Stimulated activated CD4-positive, alpha-beta T cell treated with anti-CD3 and anti-CD28 coated beads, Interleukin-2, amount 100 ng/mL, for 4 hours (primary cell): ENCODE measurements at regions not wholly inside any gene's neighbourhood (a gene's known extent, or its start where the extent isn't known, plus 50 kb on each side); places are given as distances from the start of the nearest gene placed in this dataset.
"Not testable (repeated sequence)": the region's sequence is repeated elsewhere in the genome, so short reads cannot be mapped to it uniquely, and the experiment has no call there.

Experiments
- DNase-seq: peaks from one replicate; pipeline ENCODE4 v3.0.0-alpha.2; 2020; ENCODE audit warnings: low read depth

GRCh38 chr2:8252997-8253694 is 428.7 kb upstream of the ID2 start:
- no peak for DNase-seq

- no peak for DNase-seq
Measured at GRCh38 chr2:8253781-8254180, 428.1 kb upstream of the ID2 start.

DNA sequence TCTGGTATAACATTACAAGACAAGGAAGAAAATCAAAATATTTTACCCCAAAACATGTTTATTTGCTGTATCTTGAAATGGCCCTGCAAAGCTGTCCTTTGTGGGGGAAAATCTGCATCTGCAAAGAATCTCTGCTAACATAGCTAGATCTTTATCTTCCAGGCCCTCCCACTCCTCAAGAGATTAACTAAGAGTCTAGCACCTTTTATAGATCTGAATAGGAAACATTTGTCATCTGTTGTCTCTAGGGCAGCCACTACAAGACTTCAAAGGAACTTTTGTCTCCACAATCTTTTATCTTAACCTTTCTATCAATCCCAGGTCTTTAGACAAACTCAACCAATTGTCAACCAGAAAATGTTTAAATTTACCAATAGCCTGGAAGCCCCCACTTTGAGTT is 427.6 kb upstream of the ID2 start:
- DNase-seq, result not testable (repeated sequence)

- DNase-seq, result no peak
Measured at GRCh38 chr2:8254791-8255447, 426.9 kb upstream of the ID2 start.

GRCh38 chr2:8255448-8255800 is 426.4 kb upstream of the ID2 start:
- DNase-seq, result no peak

DNA sequence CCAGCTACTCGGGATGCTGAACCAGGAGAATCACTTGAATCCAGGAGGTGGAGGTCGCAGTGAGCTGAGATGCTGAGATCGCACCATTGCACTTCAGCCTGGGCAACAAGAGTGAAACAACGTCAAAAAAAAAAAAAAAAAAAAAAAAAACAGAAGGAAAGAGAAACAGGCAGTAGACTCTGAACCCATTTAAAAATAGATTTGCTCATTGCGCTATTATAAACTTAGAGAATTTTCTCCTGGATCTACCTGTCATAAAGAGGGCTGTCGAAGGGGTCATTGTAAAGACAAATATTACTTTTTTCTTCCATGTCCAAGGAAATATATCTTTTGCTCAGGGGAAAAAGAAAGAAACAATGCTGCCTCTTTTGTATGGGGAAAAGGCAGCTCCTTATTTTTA is 425.0 kb upstream of the ID2 start:
- no peak for DNase-seq

- no peak for DNase-seq
Measured at GRCh38 chr2:8257502-8257901, 424.4 kb upstream of the ID2 start.

DNA sequence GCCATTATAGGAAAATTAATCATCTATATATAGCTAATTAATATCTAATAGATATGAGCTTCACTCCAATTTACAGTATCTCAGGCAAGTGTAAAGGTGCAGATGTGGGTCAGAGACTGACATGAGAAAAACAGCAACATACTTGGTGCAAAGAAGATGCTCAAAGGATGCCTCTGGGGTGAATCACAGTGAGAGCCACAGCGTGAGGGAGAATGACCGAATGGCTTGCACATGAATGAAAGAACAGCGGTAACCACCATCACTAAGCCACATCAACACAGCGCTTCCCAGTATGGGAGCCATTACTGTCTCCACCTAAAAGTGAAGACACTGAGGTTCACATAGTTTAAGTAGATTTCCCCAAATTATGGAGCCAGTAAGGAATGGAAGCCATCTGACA is 423.4 kb upstream of the ID2 start:
- DNase-seq, result no peak

DNA sequence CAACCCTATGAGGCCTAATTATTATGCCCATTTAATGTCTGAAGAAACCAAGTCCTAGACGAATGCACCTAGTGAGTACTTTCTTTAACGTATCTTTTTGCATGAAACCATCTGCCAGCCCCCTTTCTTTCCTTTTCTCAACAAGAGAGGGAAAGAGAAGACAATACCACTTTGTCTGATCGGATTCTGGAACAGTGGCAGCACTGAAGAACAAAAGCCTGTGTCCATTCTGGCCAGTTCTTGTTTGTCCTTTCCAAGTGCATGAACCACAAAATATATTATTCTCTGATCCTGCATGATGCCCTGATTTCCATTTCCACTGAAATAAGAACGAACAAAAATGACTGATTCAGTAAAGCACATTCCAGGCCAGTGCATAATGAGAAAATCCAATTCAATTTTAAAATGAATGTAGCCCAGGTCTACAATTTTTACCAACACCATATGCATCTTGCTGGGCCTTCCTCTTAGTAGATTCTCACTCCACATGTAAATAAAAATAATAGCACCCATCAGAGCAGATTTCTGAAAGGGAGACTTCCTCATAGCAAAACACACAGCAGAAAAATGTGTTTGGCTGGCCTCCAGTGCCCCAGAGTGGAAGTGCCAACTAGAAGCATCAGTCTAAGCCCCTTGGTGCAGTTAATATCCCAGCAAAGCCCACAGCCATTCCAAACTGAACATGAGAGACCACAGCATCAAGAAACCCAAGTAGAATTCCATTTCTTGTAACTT is 422.6 kb upstream of the ID2 start:
- DNase-seq, result no peak

DNA sequence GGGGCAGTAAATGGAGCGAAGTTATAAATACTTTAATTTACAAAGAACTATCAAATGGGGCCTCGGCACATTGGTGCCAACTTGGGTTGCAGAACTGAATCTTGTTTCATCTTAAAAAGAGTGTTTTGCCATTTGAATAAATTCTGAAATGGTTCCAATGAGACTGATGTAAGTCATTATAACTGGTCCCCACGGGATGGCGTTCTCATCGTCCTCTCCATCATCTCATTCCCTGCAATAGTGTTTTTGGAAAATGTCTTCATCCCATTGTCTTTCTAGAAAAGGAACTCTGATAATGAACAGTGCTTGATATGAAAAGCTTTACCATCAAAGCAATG is 422.0 kb upstream of the ID2 start:
- no peak for DNase-seq

GRCh38 chr2:8260213-8260612 is 421.6 kb upstream of the ID2 start:
- DNase-seq, result no peak

- no peak for DNase-seq
Measured at GRCh38 chr2:8263901-8264300, 418.0 kb upstream of the ID2 start.

GRCh38 chr2:8264981-8265380 is 416.9 kb upstream of the ID2 start:
- DNase-seq, result no peak

- no peak for DNase-seq
Measured at GRCh38 chr2:8265476-8266226, 416.2 kb upstream of the ID2 start.

GRCh38 chr2:8266563-8266962 is 415.3 kb upstream of the ID2 start:
- DNase-seq, result no peak

DNA sequence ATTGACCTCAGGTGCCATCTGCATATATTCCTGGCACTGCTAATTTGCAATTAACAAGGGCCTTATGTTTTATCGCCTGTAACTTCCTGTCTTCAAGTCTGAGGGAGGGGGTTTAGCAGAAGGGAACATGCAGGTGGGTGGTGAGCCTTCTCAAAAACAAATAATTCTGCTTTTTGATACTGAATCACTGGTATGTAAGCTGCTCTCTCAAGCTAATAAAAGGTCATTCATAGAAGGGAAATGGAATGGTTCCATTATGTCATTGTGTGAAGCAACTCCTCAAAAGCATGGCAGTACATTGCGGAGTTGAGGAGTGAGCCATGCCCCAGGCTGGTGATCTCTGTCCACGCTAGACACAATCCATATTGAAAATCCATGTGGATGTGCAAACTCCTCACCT is 414.8 kb upstream of the ID2 start:
- no peak for DNase-seq

DNA sequence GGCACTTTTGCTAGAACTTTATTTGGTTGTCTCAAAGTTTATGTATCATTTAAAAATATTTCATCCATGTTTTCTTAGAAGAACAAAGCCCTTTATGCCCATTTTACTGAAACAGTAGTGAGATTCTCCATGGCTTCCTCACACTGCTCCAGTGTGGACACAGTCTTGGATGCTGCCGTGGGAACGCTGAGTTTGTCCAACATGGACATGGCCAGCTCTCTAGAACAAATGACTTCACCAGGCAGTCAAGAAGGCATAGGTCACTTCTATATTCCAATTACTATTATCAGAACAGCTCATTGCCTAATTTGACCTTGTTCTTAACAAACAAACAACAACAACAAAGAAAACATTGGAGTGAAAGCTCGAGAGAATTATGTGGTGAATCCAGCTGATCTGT is 414.1 kb upstream of the ID2 start:
- no peak for DNase-seq

- DNase-seq, result no peak
Measured at GRCh38 chr2:8268172-8268783, 413.6 kb upstream of the ID2 start.

DNA sequence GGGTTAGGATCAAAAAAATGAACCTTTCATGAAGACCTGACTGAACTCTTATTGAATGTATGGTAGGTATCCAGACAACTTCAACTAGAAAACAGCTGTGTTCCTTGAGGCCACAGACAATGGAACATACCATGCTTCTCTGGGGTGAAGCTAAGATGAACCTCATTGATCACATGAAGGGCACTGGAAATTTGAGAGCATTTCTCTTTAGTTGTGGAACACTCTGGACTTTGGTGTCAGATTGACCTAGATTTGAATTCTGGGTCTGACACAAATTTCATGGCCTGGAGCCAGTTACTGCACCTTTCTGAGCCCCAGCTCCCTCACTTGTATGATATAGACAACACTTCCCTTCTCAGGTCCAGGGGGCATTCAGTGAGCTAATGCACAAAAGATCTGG is 411.2 kb upstream of the ID2 start:
- no peak for DNase-seq

- DNase-seq, result no peak
Measured at GRCh38 chr2:8271461-8271860, 410.4 kb upstream of the ID2 start.

- DNase-seq, result no peak
Measured at GRCh38 chr2:8276026-8276425, 405.8 kb upstream of the ID2 start.

DNA sequence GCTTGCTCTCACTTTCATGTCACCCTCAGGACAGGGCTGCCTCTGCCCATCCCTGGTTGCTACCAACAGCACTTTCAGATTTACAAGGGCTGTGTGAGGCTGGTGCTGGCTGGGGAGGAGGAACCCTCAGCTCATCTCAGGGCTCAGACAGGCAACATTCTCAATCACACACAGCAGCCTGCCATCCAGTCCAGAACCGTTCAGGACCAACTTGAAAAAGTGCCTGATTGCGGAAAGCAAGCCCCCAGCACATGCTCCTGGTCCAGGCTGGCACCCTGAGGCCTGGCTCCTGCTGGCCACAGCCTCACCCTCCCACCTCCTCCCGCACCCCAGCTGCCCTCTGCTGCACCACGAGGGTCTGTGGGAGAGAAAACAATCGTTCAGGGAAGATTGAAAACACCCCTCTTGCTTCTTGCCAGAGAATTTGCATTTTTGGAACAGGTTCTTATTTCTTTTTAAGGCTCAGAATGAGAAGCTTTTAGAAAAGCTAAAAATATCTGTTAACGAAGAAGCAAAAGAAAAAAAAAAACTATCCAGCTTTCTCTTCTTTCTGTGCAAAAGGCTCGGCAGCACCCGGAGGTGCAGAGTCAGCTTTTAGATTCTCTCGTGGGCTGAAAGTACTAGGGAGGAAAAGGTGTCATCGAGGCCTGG is 403.8 kb upstream of the ID2 start:
- no peak for DNase-seq
